ENCODE measurements at regions not wholly inside any gene's neighbourhood (a gene's known extent, or its start where the extent isn't known, plus 50 kb on each side); places are given as distances from the start of the nearest gene placed in this dataset.

- no peak for DNase-seq
These were observed 2119.8 kb upstream of the CELF4 start for GRCh38 chr18:39685303-39685902.

- no peak for DNase-seq
These were observed 2115.5 kb upstream of the CELF4 start for GRCh38 chr18:39681061-39681460.

GRCh38 chr18:39675906-39676305 is 2110.3 kb upstream of the CELF4 start:
- no peak for DNase-seq

- DNase-seq, result no peak
These were observed 2109.8 kb upstream of the CELF4 start for GRCh38 chr18:39675368-39675767.

GRCh38 chr18:39672171-39672570 is 2106.6 kb upstream of the CELF4 start:
- no peak for DNase-seq

- no peak for DNase-seq
These were observed 2102.3 kb upstream of the CELF4 start for GRCh38 chr18:39667905-39668304.

- no peak for DNase-seq
These were observed 2100.9 kb upstream of the CELF4 start for GRCh38 chr18:39666541-39666940.

- no peak for DNase-seq
These were observed 2096.3 kb upstream of the CELF4 start for GRCh38 chr18:39661856-39662366.

- no peak for DNase-seq
These were observed 2094.5 kb upstream of the CELF4 start for GRCh38 chr18:39660141-39660540.

GRCh38 chr18:39655341-39655740 is 2089.7 kb upstream of the CELF4 start:
- DNase-seq, result no peak

- DNase-seq, result no peak
These were observed 2087.6 kb upstream of the CELF4 start for GRCh38 chr18:39653221-39653620.

GRCh38 chr18:39648616-39649015 is 2083.0 kb upstream of the CELF4 start:
- DNase-seq, result no peak

GRCh38 chr18:39647627-39648534 is 2082.3 kb upstream of the CELF4 start:
- no peak for DNase-seq

GRCh38 chr18:39638224-39638623 is 2072.6 kb upstream of the CELF4 start:
- no peak for DNase-seq

GRCh38 chr18:39636931-39637330 is 2071.3 kb upstream of the CELF4 start:
- DNase-seq, result no peak

GRCh38 chr18:39635966-39636365 is 2070.4 kb upstream of the CELF4 start:
- DNase-seq, result no peak

GRCh38 chr18:39635192-39635591 is 2069.6 kb upstream of the CELF4 start:
- DNase-seq, result no peak

- DNase-seq, result no peak
These were observed 2062.3 kb upstream of the CELF4 start for GRCh38 chr18:39627936-39628335.

- DNase-seq, result no peak
These were observed 2059.4 kb upstream of the CELF4 start for GRCh38 chr18:39624961-39625360.

- no peak for DNase-seq
These were observed 2056.8 kb upstream of the CELF4 start for GRCh38 chr18:39622431-39622830.

- DNase-seq, result no peak
These were observed 2055.1 kb upstream of the CELF4 start for GRCh38 chr18:39620551-39621168.

- no peak for DNase-seq
These were observed 2052.8 kb upstream of the CELF4 start for GRCh38 chr18:39618265-39619003.

Data from T-helper 9 cell (primary cell).